GM18873 (cell line): ENCODE measurements at regions not wholly inside any gene's neighbourhood (a gene's known extent, or its start where the extent isn't known, plus 50 kb on each side); places are given as distances from the start of the nearest gene placed in this dataset.

Experiments
- ATAC-seq: cut with Tn5 transposase; IDR thresholded peaks from one replicate; pipeline ENCODE4 v1.9.1; 2021; ENCODE audit warnings: mild to moderate bottlenecking, moderate library complexity, moderate number of reproducible peaks; ENCODE audit not compliant: unreplicated experiment, low FRiP score

GRCh38 chr4:123301923-123302322, 94.7 kb upstream of the SPRY1 start:
- ATAC-seq: no peak

- ATAC-seq: no peak
These were observed 92.2 kb upstream of the SPRY1 start for GRCh38 chr4:123304151-123304964.

DNA sequence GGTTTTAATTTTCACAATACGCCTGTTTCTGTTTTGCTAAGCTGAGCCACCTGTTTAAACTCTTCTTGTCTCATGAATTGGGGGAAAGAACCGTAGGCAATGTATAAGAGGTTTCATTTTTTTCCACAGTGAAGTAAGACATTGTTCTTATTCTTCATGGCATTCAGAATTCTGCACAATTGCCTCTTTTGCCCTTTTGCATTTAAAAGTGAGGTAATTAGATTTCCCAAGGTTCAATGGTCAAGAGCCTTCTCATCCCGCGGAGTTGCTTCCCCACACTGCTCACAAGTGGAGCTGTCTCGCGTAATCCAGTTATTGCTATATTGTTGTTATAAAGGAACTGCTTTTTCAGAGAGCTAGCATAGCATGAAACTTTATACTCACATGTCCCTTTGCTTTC, 90.9 kb upstream of the SPRY1 start:
- ATAC-seq: no peak

GRCh38 chr4:123306769-123307168, 89.8 kb upstream of the SPRY1 start:
- ATAC-seq: no peak

DNA sequence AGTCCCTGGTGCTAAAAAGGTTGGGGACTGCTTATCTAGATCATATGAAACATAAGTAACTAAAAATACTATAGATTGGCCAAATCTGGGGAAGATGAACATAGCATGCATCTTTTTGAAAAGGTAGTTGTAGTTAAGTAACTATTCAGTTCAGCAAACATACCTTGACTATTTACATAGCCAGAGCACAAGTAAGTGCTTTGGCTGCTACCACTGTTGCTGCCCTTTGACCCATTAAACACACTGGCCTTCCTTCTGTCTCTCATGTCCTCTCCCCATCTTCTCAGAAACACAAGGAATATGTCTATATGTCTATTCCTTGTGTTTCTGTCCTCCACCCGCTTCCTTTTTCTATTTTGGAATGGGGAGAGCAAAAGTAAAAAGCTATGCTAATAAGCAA, 87.9 kb upstream of the SPRY1 start:
- ATAC-seq: no peak

DNA sequence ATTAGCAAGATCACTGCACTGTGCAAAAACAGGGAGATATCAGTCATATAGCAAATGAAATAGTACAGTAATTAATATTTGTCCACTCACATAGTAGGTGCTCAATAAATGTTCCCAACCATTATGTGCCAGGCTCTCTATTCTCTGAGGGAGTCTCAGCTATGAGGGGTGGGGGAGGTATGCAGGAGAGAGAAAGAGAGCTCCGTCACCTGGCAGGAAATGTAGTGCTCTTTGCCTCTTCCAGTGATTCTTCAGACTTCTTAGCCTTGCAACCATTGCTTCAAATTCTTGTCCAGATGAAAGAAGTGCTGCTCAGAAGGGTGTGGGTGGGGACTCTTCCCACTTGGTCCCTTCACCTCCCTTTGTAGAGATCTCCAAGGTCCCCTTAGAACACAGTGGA, 84.5 kb upstream of the SPRY1 start:
- ATAC-seq: no peak

- ATAC-seq: no peak
These were observed 83.5 kb upstream of the SPRY1 start for GRCh38 chr4:123312951-123313592.

DNA sequence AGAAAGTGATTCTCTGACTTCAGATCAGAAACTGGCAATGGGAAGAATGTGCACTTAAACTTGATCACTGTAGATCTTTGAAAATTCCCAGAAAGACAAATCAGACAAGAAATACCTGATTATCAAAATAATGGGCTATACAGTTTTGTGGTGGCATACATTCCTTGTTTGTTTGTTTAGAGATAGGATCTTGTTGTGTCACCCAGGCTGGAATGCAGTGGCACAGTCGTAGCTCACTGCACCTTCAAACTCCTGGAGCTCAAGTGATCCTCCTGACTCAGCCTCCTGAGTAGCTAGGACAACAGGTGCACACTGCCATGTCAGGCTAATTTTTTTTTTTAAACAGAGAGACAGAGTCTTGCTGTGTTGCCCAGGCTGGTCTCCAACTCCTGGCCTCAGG, 81.0 kb upstream of the SPRY1 start:
- ATAC-seq: no peak

GRCh38 chr4:123317211-123317610, 79.4 kb upstream of the SPRY1 start:
- ATAC-seq: no peak

DNA sequence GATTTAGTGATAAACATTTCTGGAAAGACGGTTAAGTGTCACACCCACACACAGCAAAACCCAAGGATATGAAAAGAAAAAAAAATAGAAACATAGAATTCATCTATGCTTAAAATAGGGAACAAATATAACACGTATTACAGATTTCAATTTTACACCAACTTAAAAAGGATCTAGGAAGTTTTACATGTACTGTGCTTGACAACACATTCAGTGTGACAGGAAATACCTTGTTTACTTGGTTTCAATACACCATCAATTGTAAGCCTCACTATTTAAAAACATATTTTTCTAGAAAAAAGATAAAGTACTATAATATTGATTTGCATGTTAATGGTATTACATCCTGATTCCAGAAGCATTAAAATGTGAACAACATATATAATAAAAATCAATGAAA, 77.0 kb upstream of the SPRY1 start:
- ATAC-seq: no peak

GRCh38 chr4:123323998-123324397, 72.6 kb upstream of the SPRY1 start:
- no peak for ATAC-seq

DNA sequence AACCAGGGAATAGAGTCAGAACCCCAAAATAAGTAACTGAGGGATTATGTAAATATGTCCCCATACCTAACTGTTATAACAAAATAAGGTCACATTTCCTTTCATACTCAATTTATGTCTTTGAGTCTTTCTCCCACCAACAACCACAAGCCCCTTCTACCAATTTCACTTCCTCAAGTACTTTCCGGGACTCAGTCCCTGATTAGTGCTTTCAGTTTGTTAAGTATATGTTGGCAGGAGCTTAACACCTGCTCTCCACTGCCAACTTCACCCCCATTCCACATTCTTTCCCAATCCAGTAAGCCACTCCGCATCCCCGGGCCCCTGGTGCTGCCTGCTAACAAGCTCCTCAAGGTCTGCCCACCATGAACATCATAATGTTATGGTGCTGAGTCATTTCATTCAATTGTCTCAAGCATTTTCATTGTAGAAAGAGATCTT, 71.3 kb upstream of the SPRY1 start:
- ATAC-seq: peak; percentile 98

DNA sequence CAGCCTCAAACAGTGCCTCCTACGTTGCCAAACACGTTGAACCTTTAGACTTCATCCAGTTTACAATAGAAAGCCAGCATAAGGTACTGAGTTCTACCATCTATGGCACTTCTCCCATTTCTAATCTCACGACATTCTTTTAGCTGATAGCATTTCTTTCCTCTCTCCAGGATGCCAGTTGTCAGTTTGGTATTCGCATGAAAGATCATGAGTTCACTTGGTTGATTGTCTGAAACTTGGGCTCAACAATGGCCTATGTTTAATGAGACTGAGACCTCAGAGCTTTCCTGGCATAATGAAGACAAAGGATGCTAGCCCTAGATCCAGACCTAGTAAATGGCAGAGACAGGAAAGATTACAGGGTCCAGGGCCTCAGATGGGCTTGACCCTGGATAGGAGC, 69.2 kb upstream of the SPRY1 start:
- ATAC-seq: no peak

DNA sequence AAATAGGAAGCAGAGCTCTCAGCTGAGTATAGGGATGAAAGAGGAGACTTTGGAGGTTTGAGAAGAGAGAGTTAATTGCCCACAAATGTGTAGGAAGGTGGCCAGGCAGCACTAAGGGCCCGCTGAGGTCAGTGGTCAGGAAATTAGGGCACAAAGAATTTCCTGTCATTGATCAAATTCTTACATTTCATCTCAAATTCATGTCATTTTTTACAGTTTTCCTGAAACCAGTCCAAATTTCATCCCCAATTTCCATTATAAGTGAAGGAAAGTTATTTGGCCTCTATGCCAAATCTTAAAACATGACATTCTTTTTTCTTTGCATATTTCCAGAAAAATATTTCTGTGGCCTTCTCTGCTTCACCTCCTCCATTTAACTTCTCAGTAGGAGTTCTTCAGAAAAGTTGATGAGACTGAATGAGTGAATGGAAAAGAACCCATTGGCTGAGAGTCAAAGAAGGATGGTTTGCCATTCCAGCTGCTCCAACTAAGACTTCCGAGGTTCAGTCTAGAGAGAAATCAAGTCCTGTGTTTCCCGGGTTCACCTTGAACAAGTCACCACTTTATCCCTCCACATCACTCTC, 68.7 kb upstream of the SPRY1 start:
- ATAC-seq: no peak

DNA sequence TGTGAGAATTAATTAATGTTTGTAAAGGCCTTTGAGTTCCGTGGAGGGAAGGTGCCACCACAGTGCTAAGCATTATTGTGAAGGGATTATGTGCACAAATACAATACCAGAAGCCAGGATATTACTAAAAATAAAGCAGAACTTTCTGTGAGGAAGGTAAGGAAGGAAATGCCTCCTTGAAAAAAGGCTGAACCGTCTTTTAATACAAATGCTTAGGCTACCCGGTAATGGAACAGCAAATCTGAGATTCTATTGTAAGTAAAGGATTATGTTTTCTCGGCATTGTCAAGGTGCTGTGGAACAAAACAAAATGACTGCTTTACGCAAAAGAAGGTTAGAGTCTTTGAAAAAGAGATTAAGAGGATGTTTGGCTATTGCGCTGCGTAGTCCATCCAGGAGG, 57.9 kb upstream of the SPRY1 start:
- no peak for ATAC-seq

DNA sequence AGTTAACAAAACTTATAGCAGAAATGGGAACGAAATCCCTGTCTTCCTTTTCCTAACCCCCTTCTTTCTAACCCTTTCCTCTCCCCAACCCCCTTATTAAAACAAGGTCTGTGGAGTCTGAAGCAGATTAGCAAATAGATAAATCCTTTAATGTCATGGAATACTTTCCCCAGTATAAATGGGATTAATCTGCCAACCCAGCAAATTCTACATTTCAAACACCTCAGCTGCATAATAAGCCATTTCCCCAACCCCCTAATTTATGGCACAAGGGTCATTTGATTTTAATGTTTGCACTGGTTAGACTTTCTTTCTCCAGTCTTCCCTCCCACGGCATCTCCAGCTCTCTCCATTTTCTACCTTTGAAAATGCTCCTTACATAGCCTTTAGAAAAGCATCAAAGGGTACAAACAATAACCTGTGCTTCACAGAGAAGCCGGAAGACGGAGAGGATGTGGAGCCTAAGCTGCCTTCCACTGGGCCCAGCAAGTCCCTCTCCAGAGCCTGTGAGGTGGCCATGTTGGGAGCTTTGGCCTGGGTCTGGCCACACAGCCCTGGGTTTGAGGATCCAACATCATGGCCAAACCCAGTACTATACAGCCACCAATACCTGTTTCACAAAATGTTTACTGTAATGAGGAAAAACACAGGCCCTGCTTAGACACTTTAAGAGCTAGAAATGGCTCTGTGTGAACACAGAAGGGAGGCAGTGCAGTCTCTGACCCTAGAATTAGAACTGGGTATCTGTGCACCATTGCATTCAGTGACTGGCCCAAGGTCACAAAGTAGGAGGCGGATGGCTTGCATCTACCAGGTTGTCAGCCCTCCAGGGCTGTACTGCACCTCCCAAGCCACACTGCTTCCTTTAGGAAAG, 56.9 kb upstream of the SPRY1 start:
- no peak for ATAC-seq

GRCh38 chr4:123340381-123340701, 56.3 kb upstream of the SPRY1 start:
- ATAC-seq: no peak

- no peak for ATAC-seq
These were observed 54.1 kb upstream of the SPRY1 start for GRCh38 chr4:123342498-123342897.

GRCh38 chr4:123343400-123344041, 53.1 kb upstream of the SPRY1 start:
- no peak for ATAC-seq

- ATAC-seq: no peak
These were observed 51.3 kb upstream of the SPRY1 start for GRCh38 chr4:123345137-123345934.
